HepG2 (cell line): ENCODE measurements at regions not wholly inside any gene's neighbourhood (a gene's known extent, or its start where the extent isn't known, plus 50 kb on each side); places are given as distances from the start of the nearest gene placed in this dataset.
"Not testable (repeated sequence)": the region's sequence is repeated elsewhere in the genome, so short reads cannot be mapped to it uniquely, and the experiment has no call there.

Experiments used
- ATAC-seq: fragments of 200-7000 bp; cut with Tn5 transposase; 3 replicates; pipeline ENCODE4 v1.9.1; 2020; ENCODE audit warnings: mild to moderate bottlenecking, moderate library complexity
- BruUV-seq: library from RNA; stranded (reverse); fragments of 400-500 nt; replicated peaks from 2 replicates; lab custom pipeline; 2021; lab: Mats Ljungman, UMichigan
- CTCF ChIA-PET: fragments of 300-600 bp; formaldehyde crosslinking; extraction: SDS; loops from one replicate; lab custom pipeline; 2021; ENCODE audit warnings: low total read pairs, inconsistent platforms, low intra/inter-chr PET ratio; lab: Yijun Ruan, JAX
- POLR2A ChIA-PET: fragments of 350-600 bp; sonication (Branson Sonifier 250); formaldehyde crosslinking; loops from one replicate; lab custom pipeline; 2020; ENCODE audit warnings: antibody characterized with exemption, inconsistent platforms; lab: Yijun Ruan, JAX
- DNase-seq: peaks from one replicate; pipeline ENCODE4 v3.0.0-alpha.2; 2015; ENCODE audit warnings: low spot score
- FAIRE-seq: peaks from 3 replicates; lab custom pipeline; 2011; peaks lifted over from hg19 to GRCh38; lab: Jason Lieb, UNC
- H2AFZ ChIP-seq: one replicate; pipeline ENCODE4 v1.6.1; 2011; ENCODE audit warnings: low read length, inconsistent platforms
- H3K27ac ChIP-seq: fragments of 300-600 bp; 3 replicates; pipeline ENCODE4 v1.8.0; 2011; ENCODE audit warnings: mixed run types, mild to moderate bottlenecking, mixed read lengths, low read length, inconsistent platforms; ENCODE audit not compliant: insufficient read depth; ENCODE audit errors: extremely low read length
- H3K27me3 ChIP-seq, 2 experiments: fragments of 200-600 bp in 1 of 2; 2 replicates in 1 of 2; 3 replicates in 1 of 2; pipeline versions ENCODE4 v1.6.0 to v1.8.0; 2011; ENCODE audit warnings: low read length in 2 of 2, mild to moderate bottlenecking in 2 of 2, moderate library complexity in 2 of 2, inconsistent platforms in 1 of 2; ENCODE audit not compliant: insufficient read depth in 2 of 2, control insufficient read depth in 1 of 2
- H3K36me3 ChIP-seq, 2 experiments: fragments of 200-600 bp in 1 of 2; replicated peaks in 1 of 2; 2 replicates in 1 of 2; 3 replicates in 1 of 2; pipeline versions ENCODE4 v1.5.1 to v1.8.0; 2011; ENCODE audit warnings: low read length in 2 of 2, inconsistent platforms in 1 of 2; ENCODE audit not compliant: insufficient read depth in 2 of 2, control insufficient read depth in 1 of 2
- H3K4me1 ChIP-seq: 2 replicates; pipeline ENCODE4 v1.5.1; 2012; ENCODE audit warnings: low read length, inconsistent platforms; ENCODE audit not compliant: insufficient read depth
- H3K4me2 ChIP-seq: 2 replicates; pipeline ENCODE4 v1.6.0; 2011; ENCODE audit warnings: low read depth, low read length, inconsistent platforms
- H3K4me3 ChIP-seq, 3 experiments: fragments of 200-600 bp in 1 of 3; sonication (generic), shearing (Covaris generic) in 1 of 3; replicated peaks in 1 of 3; 2 replicates each; pipeline ENCODE4 v1.5.1; 2011 to 2016; ENCODE audit warnings: low read length in 3 of 3, inconsistent platforms in 2 of 3, low read depth in 2 of 3, mild to moderate bottlenecking in 2 of 3, control low read depth in 1 of 3, mixed read lengths in 1 of 3; ENCODE audit not compliant: insufficient read depth in 1 of 3
- H3K79me2 ChIP-seq: one replicate; pipeline ENCODE4 v1.6.1; 2011; ENCODE audit warnings: low read length, inconsistent platforms; ENCODE audit not compliant: insufficient read depth
- H3K9ac ChIP-seq: 2 replicates; pipeline ENCODE4 v1.6.0; 2011; ENCODE audit warnings: mild to moderate bottlenecking, low read depth, low read length, inconsistent platforms; ENCODE audit not compliant: insufficient read depth
- H3K9me3 ChIP-seq: 2 replicates; pipeline ENCODE4 v1.5.1; 2012; ENCODE audit warnings: mild to moderate bottlenecking, low read length
- H4K20me1 ChIP-seq: 2 replicates; pipeline ENCODE4 v1.6.0; 2011; ENCODE audit warnings: inconsistent platforms, mild to moderate bottlenecking, low read length, moderate library complexity; ENCODE audit not compliant: insufficient read depth
- CCAR2 ChIP-seq: fragments of 200-400 bp; formaldehyde crosslinking; optimal IDR thresholded peaks from 2 replicates; pipeline ENCODE3; 2018; ENCODE audit warnings: low read depth, mild to moderate bottlenecking, low read length, moderate library complexity
- GABPA ChIP-seq, 2 experiments: IDR thresholded peaks; 2 replicates each; pipeline ENCODE4 v1.6.1; 2011 to 2016; ENCODE audit warnings: low read depth in 2 of 2, low read length in 1 of 2, missing biosample characterization in 1 of 2, missing genetic modification characterization in 1 of 2
- MED8 ChIP-seq: sonication (generic); formaldehyde crosslinking; IDR thresholded peaks from 2 replicates; pipeline ENCODE4 v1.8.1; 2023; ENCODE audit warnings: mild to moderate bottlenecking, missing genetic modification reagents; ENCODE audit not compliant: insufficient replicate concordance
- NONO ChIP-seq, 2 experiments: fragments of 450-650 bp in 1 of 2; sonication (generic) in 1 of 2; formaldehyde crosslinking in 1 of 2; IDR thresholded peaks in 1 of 2; conservative IDR thresholded peaks in 1 of 2; 2 replicates each; pipeline versions ENCODE4 v1.6.1 to v1.8.0; 2017 to 2022; ENCODE audit warnings: mild to moderate bottlenecking in 1 of 2, missing genetic modification reagents in 1 of 2, moderate library complexity in 1 of 2
- SCMH1 ChIP-seq: sonication (generic); formaldehyde crosslinking; IDR thresholded peaks from 2 replicates; pipeline ENCODE4 v1.9.0; 2021; ENCODE audit warnings: missing genetic modification reagents, mild to moderate bottlenecking, borderline replicate concordance
- ZNF292 ChIP-seq: sonication (generic); formaldehyde crosslinking; IDR thresholded peaks from 2 replicates; pipeline ENCODE4 v1.8.1; 2022; ENCODE audit warnings: mild to moderate bottlenecking, low read depth, missing genetic modification reagents, borderline replicate concordance
- WGBS: methylation state at CpG from one replicate; pipeline ENCODE4 v1.1.6; 2017; ENCODE audit warnings: low lambda C conversion rate; 5-methylcytosine and 5-hydroxymethylcytosine counted together
- in situ Hi-C: cut with HindIII; loops from 2 replicates; pipeline ENCODE4 v1.10.0; 2017; ENCODE audit warnings: low pct_unique_long_range_greater_than_20kb; ENCODE audit not compliant: extremely low pct_ligation_motif_present
- intact Hi-C: fragments of 100-400 bp; cut with micrococcal nuclease; formaldehyde crosslinking; loops from one replicate; pipeline ENCODE4 v1.10.0; 2022; ENCODE audit not compliant: unreplicated experiment

GRCh38 chr6:140445474-140446004 is 1071.1 kb upstream of the CITED2 start (continued):
- no peak for TF ChIP-seq CCAR2
- no peak for TF ChIP-seq MED8
- TF ChIP-seq ZNF292 (CRISPR knock-in tag) = no peak
- no peak for TF ChIP-seq NONO (IDR thresholded peaks at IDR 0.05)
- no peak for TF ChIP-seq NONO (CRISPR knock-in tag; conservative IDR thresholded peaks at IDR 0.05)
- TF ChIP-seq GABPA (IDR thresholded peaks at IDR 0.05; ENCODE audit: low read depth, low read length) = no peak
- TF ChIP-seq GABPA (CRISPR knock-in tag; IDR thresholded peaks at IDR 0.05; ENCODE audit: low read depth) = no peak
- no peak for TF ChIP-seq SCMH1 (CRISPR knock-in tag)

- CTCF ChIA-PET, ATAC-seq, H3K79me2 ChIP-seq, DNase-seq, FAIRE-seq, H3K36me3 ChIP-seq, H2AFZ ChIP-seq, H3K4me2 ChIP-seq, H3K27me3 ChIP-seq, H4K20me1 ChIP-seq, H3K9me3 ChIP-seq, H3K4me1 ChIP-seq, H3K9ac ChIP-seq, H3K4me3 ChIP-seq, H3K27ac ChIP-seq, BruUV-seq, POLR2A ChIA-PET: not testable (repeated sequence)
- 60% methylated on average over 7 of the region's 7 CpGs for WGBS
- intact Hi-C loops (loop anchor here (5.0 kb wide), 1 partner anchor 336 kb away; no protein-coding TSS in a partner anchor), in situ Hi-C loops (loop anchor here (10.0 to 25.0 kb wide), 2 partner anchors 558 to 1081 kb away; partner anchors contain the start of gene CITED2)
Observed at GRCh38 chr6:140443112-140443511, 1068.7 kb upstream of the CITED2 start.
